Gastrocnemius medialis (tissue), 4 donors: ENCODE measurements at regions not wholly inside any gene's neighbourhood (a gene's known extent, or its start where the extent isn't known, plus 50 kb on each side); places are given as distances from the start of the nearest gene placed in this dataset.

Source experiments
- ATAC-seq, 2 donors: fragments of 150-250 bp; one replicate each; pipeline ENCODE4 v1.9.1; 2016
- DNase-seq, 2 donors: peaks; one replicate each; pipeline ENCODE4 v3.0.0-alpha.2; 2019
- H3K27ac ChIP-seq, 4 donors: fragments of 200-600 bp; sonication (generic); 1 replicate in 1 of 4; 2 replicates in 3 of 4; pipeline ENCODE4 v1.5.1; 2016 to 2018; ENCODE audit warnings: mild to moderate bottlenecking in 2 of 4, moderate library complexity in 1 of 4
- H3K27me3 ChIP-seq, 3 donors: fragments of 200-600 bp; sonication (generic) in 2 of 3; 1 replicate in 1 of 3; 2 replicates in 2 of 3; pipeline versions ENCODE4 v1.5.1 to v1.6.0; 2016 to 2019; ENCODE audit warnings: mild to moderate bottlenecking in 1 of 3, moderate library complexity in 1 of 3
- H3K36me3 ChIP-seq, 2 donors: fragments of 200-600 bp; sonication (generic) in 1 of 2; one replicate each; pipeline ENCODE4 v1.5.1; 2017 to 2018
- H3K4me1 ChIP-seq, 2 donors: fragments of 200-600 bp; sonication (generic) in 1 of 2; one replicate each; pipeline ENCODE4 v1.5.1; 2016 to 2017; ENCODE audit warnings: mild to moderate bottlenecking in 2 of 2
- H3K4me3 ChIP-seq, 4 donors: fragments of 200-600 bp; sonication (generic) in 3 of 4; 1 replicate in 1 of 4; 2 replicates in 3 of 4; pipeline ENCODE4 v1.5.1; 2016 to 2019; ENCODE audit warnings: mild to moderate bottlenecking in 2 of 4
- H3K9me3 ChIP-seq, 3 donors: fragments of 200-600 bp; sonication (generic) in 2 of 3; 1 replicate in 1 of 3; 2 replicates in 2 of 3; pipeline ENCODE4 v1.5.1; 2016 to 2019
- POLR2A ChIP-seq, 2 donors: fragments of 450-650 bp; IDR thresholded peaks; one replicate each; pipeline ENCODE4 v1.6.1; 2017; ENCODE audit warnings: antibody characterized with exemption in 2 of 2, mild to moderate bottlenecking in 2 of 2, moderate library complexity in 2 of 2
- in situ Hi-C, 4 donors: fragments of 200-750 bp; cut with MboI; loops; one replicate each; pipeline versions ENCODE4 v1.15.0 to v1.8.0; 2017; ENCODE audit warnings: low sequenced_read_pairs in 4 of 4
- intact Hi-C: fragments of 100-400 bp; cut with DNase I; formaldehyde crosslinking; loops from one replicate; pipeline ENCODE4 v1.15.1; 2023; ENCODE audit warnings: low total_unique reads
- TF ChIP-seq, protein P1 (sequence below), 5 experiments: fragments of 450-650 bp in 3 of 5; fragments of 200-600 bp in 2 of 5; sonication (generic) in 2 of 5; IDR thresholded peaks in 4 of 5; conservative IDR thresholded peaks in 1 of 5; 1 replicate in 4 of 5; 2 replicates in 1 of 5; pipeline ENCODE4 v1.5.1; 2016 to 2019; ENCODE audit warnings: antibody characterized with exemption in 5 of 5, mild to moderate bottlenecking in 3 of 5, moderate library complexity in 3 of 5

DNA sequence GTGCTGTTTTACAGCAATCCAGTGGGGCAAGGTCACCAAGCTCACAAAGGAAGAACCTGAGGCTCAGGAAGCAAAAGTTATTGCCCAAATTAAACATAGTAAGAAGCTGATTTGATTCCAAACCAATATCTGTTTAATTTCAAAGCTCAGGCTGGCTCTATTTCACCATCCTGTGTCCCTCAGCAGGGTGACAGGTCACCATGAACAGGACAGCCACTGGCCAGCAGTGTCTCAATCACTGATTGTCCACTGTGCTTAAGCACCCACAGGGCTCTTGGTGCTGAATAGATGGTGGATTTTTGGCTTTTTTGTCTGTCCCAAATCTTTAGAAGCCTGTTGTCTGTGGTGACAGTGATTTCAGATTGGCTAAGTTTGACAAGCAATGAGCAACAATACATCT, 146.4 kb upstream of the ZNF32 start:
- ATAC-seq (no peak), DNase-seq (no peak)
- no peaks in the 10 kb centered on the region for H3K4me1 ChIP-seq
- in situ Hi-C loops (no loop called here), intact Hi-C loops (no loop called here)
- no peaks in the 10 kb centered on the region for H3K9me3 ChIP-seq
- H3K27me3 ChIP-seq, result no peaks in the 10 kb centered on the region
- TF ChIP-seq POLR2A (IDR thresholded peaks at IDR 0.05), result no peak
- TF ChIP-seq, protein P1, sequence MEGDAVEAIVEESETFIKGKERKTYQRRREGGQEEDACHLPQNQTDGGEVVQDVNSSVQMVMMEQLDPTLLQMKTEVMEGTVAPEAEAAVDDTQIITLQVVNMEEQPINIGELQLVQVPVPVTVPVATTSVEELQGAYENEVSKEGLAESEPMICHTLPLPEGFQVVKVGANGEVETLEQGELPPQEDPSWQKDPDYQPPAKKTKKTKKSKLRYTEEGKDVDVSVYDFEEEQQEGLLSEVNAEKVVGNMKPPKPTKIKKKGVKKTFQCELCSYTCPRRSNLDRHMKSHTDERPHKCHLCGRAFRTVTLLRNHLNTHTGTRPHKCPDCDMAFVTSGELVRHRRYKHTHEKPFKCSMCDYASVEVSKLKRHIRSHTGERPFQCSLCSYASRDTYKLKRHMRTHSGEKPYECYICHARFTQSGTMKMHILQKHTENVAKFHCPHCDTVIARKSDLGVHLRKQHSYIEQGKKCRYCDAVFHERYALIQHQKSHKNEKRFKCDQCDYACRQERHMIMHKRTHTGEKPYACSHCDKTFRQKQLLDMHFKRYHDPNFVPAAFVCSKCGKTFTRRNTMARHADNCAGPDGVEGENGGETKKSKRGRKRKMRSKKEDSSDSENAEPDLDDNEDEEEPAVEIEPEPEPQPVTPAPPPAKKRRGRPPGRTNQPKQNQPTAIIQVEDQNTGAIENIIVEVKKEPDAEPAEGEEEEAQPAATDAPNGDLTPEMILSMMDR (IDR thresholded peaks at IDR 0.05 in 4 of 5, conservative IDR thresholded peaks at IDR 0.05 in 1 of 5), result no peak
- H3K27ac ChIP-seq, result no peak overlapping the region
- no peak overlapping the region for H3K4me3 ChIP-seq
- no peaks in the 10 kb centered on the region for H3K36me3 ChIP-seq

DNA sequence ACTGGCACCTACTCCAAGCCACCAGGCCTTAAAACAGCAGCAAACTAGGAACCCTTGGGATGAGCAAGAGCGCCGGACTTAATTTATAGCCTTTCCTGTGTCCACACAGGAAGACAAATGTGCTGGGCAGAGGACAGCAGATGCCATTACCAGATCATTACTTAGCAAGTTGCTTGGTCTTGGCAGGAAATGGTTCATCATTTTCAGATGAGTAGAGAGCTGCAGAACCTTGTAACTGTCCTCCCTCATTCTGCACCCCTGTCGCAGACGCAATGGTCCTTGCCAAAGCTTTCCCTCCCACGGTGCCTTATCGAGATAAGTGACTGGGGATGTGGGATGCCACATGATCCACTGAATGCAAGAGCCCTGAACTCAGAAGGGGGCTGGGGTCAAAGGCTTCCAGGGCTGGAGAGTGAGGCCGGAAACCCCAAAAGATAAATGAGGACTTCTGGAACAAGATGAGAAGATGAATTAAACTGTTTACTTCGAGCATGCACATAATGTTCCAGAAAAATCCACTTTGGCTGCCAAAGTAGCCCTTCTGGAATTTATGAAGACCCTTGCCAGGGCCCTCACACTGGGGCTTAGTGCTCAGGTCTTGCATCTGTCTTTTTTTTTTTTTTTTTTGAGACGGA, 145.6 kb upstream of the ZNF32 start:
- H3K27me3 ChIP-seq, result no peaks in the 10 kb centered on the region
- DNase-seq (no peak), ATAC-seq (no peak)
- no peak overlapping the region for H3K4me3 ChIP-seq
- no peaks in the 10 kb centered on the region for H3K4me1 ChIP-seq
- in situ Hi-C loops (no loop called here), intact Hi-C loops (no loop called here)
- H3K27ac ChIP-seq, result no peak overlapping the region
- H3K36me3 ChIP-seq, result no peaks in the 10 kb centered on the region
- H3K9me3 ChIP-seq, result no peaks in the 10 kb centered on the region
- TF ChIP-seq, protein P1 (IDR thresholded peaks at IDR 0.05 in 4 of 5, conservative IDR thresholded peaks at IDR 0.05 in 1 of 5), result no peak
- no peak for TF ChIP-seq POLR2A (IDR thresholded peaks at IDR 0.05)

DNA sequence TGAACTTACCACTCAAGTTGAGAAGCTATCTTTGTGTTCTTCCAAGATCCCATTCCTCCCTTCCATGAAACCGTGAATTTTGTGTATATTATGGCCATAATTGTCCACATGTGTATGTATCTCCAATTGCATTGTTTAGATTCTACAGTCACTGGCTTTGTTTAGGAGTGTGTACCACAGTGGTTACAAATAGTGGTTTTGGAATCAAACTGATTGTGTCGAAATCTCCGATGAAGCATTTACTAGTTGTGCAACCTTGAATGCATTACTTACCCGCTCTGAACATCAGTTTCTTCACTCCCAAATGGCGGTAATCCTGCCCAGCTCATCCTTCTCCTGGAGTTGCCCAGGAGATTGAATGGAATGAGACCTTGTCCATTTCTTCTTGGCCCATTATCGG, 145.0 kb upstream of the ZNF32 start:
- in situ Hi-C loops, result no loop called here
- ATAC-seq (no peak), DNase-seq (no peak)
- Histone ChIP-seq H3K36me3 (no peaks in the 10 kb centered on the region), H3K27ac (no peak overlapping the region), H3K27me3 (no peaks in the 10 kb centered on the region), H3K4me3 (no peak overlapping the region), H3K9me3 (no peaks in the 10 kb centered on the region), H3K4me1 (no peaks in the 10 kb centered on the region)
- no peak for TF ChIP-seq POLR2A (IDR thresholded peaks at IDR 0.05)
- TF ChIP-seq, protein P1 (IDR thresholded peaks at IDR 0.05 in 4 of 5, conservative IDR thresholded peaks at IDR 0.05 in 1 of 5), result no peak
- intact Hi-C loops, result no loop called here

DNA sequence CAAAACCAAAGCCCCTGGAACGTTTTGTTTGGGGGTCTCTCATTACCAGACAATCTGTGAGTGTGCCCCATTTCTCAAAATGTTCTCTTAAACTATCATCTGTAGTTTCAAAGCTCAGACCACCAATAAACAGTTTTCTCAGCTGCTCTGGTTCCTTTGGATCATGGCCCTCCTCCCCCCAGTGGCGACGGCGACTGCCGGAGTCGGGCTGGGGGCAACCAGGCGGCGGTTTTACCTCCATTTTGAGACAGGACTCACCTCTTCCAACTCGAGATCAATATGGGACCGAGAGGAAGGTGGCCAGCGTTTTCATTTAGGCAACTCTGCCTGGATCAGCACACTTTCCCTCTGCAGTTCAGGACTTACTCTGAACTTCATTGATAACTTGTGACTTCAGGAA, 141.5 kb upstream of the ZNF32 start:
- Histone ChIP-seq H3K27me3 (no peaks in the 10 kb centered on the region), H3K9me3 (no peaks in the 10 kb centered on the region), H3K4me1 (no peaks in the 10 kb centered on the region), H3K4me3 (no peak overlapping the region), H3K36me3 (no peaks in the 10 kb centered on the region), H3K27ac (no peak overlapping the region)
- ATAC-seq (no peak), DNase-seq (no peak)
- no peak for TF ChIP-seq POLR2A (IDR thresholded peaks at IDR 0.05)
- TF ChIP-seq, protein P1 (IDR thresholded peaks at IDR 0.05 in 4 of 5, conservative IDR thresholded peaks at IDR 0.05 in 1 of 5), result no peak
- in situ Hi-C loops, result no loop called here
- intact Hi-C loops, result no loop called here

DNA sequence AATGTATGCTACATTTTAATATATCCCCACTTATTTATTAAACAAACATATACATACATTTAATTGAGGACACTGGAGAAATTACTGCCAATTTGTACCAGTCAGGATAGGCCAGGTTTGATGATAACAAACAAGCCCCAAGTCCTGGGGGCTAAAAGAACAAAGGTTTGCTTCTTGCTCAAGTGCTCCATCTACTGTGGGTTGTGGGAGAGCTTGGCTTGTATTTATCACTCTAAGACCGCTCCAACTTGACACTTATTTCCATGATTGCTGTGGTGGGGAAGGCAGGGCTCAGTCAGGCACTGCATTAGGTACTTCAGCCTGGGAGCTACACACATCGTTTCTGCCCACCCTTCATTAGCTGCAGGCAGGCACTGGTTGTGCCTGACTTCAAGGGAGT, 136.6 kb upstream of the ZNF32 start:
- in situ Hi-C loops (no loop called here), intact Hi-C loops (loop anchor here (10.0 kb wide), 1 partner anchor 90 kb away; no protein-coding TSS in a partner anchor)
- Histone ChIP-seq H3K9me3 (no peaks in the 10 kb centered on the region), H3K4me1 (no peaks in the 10 kb centered on the region), H3K36me3 (no peaks in the 10 kb centered on the region), H3K4me3 (no peak overlapping the region), H3K27ac (no peak overlapping the region), H3K27me3 (no peaks in the 10 kb centered on the region)
- TF ChIP-seq, protein P1 (IDR thresholded peaks at IDR 0.05 in 4 of 5, conservative IDR thresholded peaks at IDR 0.05 in 1 of 5), result no peak
- no peak for TF ChIP-seq POLR2A (IDR thresholded peaks at IDR 0.05)
- no peak for ATAC-seq
- no peak for DNase-seq
